ENCODE measurements at regions not wholly inside any gene's neighbourhood (a gene's known extent, or its start where the extent isn't known, plus 50 kb on each side); places are given as distances from the start of the nearest gene placed in this dataset.

DNA sequence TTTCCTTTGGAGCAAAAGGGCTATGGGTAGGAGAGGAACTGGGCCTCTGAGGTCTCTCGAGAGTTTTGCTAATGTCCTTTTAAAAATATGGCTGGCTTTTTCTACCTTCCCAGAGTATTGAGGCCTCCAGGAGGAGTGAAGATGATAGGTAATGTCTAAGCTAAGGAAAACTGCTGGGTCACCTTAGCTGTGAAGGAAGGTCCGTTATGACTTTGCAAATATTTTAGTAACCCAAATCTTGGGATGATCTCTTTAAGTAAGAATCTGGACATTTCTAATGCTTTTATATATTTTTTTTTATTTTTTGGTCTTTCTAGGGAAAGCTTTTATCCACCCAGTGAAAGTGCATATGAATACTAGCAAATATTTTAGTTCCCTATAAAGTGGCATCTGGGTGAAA lies 60.9 kb upstream of the SYN3 start:
- Histone ChIP-seq H3K4me1 (peaks cover 0 to 10% (median 7%) of the 10 kb centered on the region in 10 experiments; a peak in 13 of 20 replicates), H3K27ac (no peak overlapping the region), H3K9me3 (replicated peaks in 1 of 11) (peaks cover 3 to 32% (median 16%) of the 10 kb centered on the region in 11 experiments; a peak in 17 of 22 replicates), H4K20me1 (no peaks in the 10 kb centered on the region), H3K9ac (no peak overlapping the region), H3K4me2 (no peak overlapping the region), H3K36me3 (no peaks in the 10 kb centered on the region), H3K27me3 (no peaks in the 10 kb centered on the region), H3K4me3 (no peak overlapping the region)
- TF ChIP-seq Cebpa-rat (IDR thresholded peaks at IDR 0.05), result no peak

DNA sequence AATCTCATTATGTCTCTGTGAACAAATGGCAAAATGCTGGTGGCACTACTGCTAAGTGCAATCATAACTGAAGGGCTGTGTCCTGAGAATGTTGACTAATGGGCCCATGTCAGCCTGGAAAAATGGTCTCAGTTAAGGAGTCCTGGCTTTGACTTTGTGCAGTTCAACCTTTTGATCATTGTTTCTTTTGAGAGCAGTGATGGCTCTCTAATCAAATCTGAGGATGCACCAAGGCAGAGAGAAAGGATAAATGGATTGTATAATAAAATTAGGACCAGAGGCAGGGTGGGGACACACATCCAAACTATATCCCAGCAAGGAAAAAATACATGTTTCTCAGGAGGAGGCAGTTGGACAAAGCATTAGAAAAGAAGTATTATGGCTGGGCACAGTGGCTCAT lies 59.6 kb upstream of the SYN3 start:
- H3K27me3 ChIP-seq, result no peaks in the 10 kb centered on the region
- no peaks in the 10 kb centered on the region for H4K20me1 ChIP-seq
- no peak overlapping the region for H3K9ac ChIP-seq
- peaks cover 0 to 24% (median 9%) of the 10 kb centered on the region in 11 experiments; a peak in 13 of 22 replicates for H3K9me3 ChIP-seq (replicated peaks in 1 of 11)
- no peak overlapping the region for H3K4me3 ChIP-seq
- no peak overlapping the region for H3K27ac ChIP-seq
- no peaks in the 10 kb centered on the region for H3K36me3 ChIP-seq
- H3K4me1 ChIP-seq, result peaks cover 7 to 21% (median 10%) of the 10 kb centered on the region in 10 experiments
- H3K4me2 ChIP-seq, result no peak overlapping the region
- TF ChIP-seq Cebpa-rat (IDR thresholded peaks at IDR 0.05), result no peak

DNA sequence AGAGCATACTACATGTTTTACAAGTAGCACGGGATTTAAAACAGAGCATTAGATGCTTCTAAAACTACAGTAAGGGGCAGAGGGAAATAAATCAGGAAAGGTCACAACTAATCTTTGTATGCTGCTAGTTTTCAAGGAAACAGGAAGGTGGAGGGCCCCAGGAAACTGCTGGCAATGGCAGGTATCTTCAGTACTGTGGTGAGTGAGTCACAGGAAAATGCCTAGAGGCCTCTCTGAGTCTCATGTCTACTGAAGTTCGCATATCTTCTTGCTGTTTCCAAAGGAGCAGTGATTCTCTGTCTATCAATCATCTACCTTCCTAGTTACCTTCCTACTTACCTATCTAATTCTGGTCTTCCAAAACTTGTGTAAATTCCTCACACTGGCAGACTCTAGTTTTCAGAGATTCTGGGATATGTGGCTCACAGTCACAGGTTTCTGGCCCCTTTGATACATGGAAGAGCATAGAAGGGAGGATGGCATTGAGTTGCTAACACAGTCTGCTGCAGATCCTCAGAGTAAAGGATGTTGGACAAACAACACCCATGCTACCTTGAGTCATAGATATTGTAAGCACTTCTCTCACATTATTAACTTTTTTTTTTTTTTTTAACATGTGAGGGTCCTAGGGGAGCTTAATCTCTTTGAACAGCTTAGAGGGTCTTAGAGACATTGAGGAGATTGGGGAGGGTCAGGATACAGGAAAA lies 58.8 kb upstream of the SYN3 start:
- no peak for TF ChIP-seq Cebpa-rat (IDR thresholded peaks at IDR 0.05)
- peaks cover 0 to 17% (median 3%) of the 10 kb centered on the region in 11 experiments; a peak in 9 of 22 replicates for H3K9me3 ChIP-seq (replicated peaks in 1 of 11)
- no peaks in the 10 kb centered on the region for H3K27me3 ChIP-seq
- no peaks in the 10 kb centered on the region for H4K20me1 ChIP-seq
- no peaks in the 10 kb centered on the region for H3K36me3 ChIP-seq
- peak overlapping the region in 6 of 11 experiments; percentile 0 to 27 (median 16); a peak in 8 of 22 replicates for H3K4me2 ChIP-seq
- H3K4me3 ChIP-seq, result no peak overlapping the region
- no peak overlapping the region for H3K27ac ChIP-seq
- peaks cover 7 to 30% (median 18%) of the 10 kb centered on the region in 10 experiments for H3K4me1 ChIP-seq
- H3K9ac ChIP-seq, result no peak overlapping the region

DNA sequence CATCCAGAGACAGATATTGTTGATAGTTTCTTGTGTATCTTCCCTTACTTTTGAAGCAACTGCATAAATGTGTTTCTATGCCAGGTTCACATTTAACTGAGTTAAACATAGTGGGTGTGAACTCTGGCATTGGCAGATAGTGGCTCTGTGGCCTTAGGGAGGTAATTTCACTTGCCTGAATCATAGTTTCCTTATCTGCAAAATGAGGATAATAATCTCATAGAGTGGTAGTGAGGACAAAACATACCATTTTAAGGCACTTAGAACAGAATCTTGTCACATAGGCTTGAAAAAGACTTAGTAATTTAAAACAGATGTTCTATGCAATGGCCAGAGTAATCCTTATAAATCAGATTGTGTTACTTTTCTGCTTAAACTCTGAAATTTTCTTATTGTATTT lies 56.4 kb upstream of the SYN3 start:
- TF ChIP-seq Cebpa-rat (IDR thresholded peaks at IDR 0.05), result no peak

DNA sequence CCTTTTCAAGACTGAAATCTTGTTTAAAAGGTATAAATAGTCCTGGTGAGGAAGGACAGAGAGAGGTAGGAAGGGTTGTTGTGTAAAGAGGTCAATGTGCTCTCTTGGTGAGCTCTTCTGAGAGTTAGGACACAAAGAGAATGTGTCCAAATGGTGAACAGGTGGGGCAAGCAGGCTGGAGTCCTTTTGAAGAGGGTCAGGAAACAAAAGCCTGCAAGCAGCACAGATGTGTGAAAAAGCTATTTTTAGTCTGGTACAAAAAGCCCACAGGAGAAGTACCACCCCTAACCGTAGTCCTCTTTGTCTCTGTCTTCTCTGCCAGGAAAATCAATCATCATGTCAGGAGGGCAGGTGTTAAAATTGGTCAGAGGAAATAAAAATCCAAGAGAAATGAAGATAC lies 54.4 kb upstream of the SYN3 start:
- TF ChIP-seq Cebpa-rat (IDR thresholded peaks at IDR 0.05), result no peak
- H3K27me3 ChIP-seq, result no peaks in the 10 kb centered on the region
- H3K36me3 ChIP-seq, result no peaks in the 10 kb centered on the region
- peaks cover 0 to 12% (median 3%) of the 10 kb centered on the region in 11 experiments; a peak in 8 of 22 replicates for H3K9me3 ChIP-seq (replicated peaks in 1 of 11)
- H3K4me3 ChIP-seq, result 0 out of 20 replicates have a peak overlapping the region, but pooled peaks of 1 of the 10 experiments have one; percentile 26
- no peaks in the 10 kb centered on the region for H4K20me1 ChIP-seq
- peaks cover 7 to 57% (median 33%) of the 10 kb centered on the region in 10 experiments for H3K4me1 ChIP-seq
- peak overlapping the region in 2 of 11 experiments; percentile 9 to 12; a peak in 2 of 22 replicates for H3K27ac ChIP-seq
- peak overlapping the region in 10 of 11 experiments; percentile 29 to 87 (median 58); a peak in 18 of 22 replicates for H3K4me2 ChIP-seq
- H3K9ac ChIP-seq, result peak overlapping the region in 1 of 11 experiments; percentile 2; a peak in 1 of 22 replicates

More for the DNA sequence above, 56.4 kb upstream of the SYN3 start:
- H3K9ac ChIP-seq, result no peak overlapping the region
- H4K20me1 ChIP-seq, result no peaks in the 10 kb centered on the region
- H3K4me1 ChIP-seq, result peaks cover 7 to 53% (median 33%) of the 10 kb centered on the region in 10 experiments
- H3K4me3 ChIP-seq, result no peak overlapping the region
- peaks cover 0 to 12% (median 3%) of the 10 kb centered on the region in 11 experiments; a peak in 8 of 22 replicates for H3K9me3 ChIP-seq (replicated peaks in 1 of 11)
- no peak overlapping the region; a peak in 1 of 22 replicates for H3K4me2 ChIP-seq
- H3K36me3 ChIP-seq, result no peaks in the 10 kb centered on the region
- no peaks in the 10 kb centered on the region for H3K27me3 ChIP-seq
- no peak overlapping the region for H3K27ac ChIP-seq

DNA sequence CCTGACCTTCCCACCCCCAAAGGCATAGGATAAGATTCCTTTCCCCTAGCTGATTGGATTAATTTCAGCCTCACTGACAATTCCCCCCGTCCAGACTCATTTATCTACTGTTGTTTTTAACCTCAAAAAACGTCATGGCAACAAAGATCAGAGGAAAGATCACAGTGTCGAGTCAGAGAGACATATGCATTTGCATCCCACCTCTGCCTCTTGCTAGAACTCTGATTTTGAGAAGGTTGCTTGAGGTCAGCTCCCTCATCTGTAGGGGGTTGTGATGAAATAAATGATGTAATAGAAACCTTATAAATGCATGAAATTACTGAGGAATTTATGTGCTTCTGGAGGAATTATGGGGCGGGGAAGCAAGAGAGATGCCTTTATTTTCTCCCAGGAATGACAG lies 53.3 kb upstream of the SYN3 start:
- H3K27me3 ChIP-seq, result no peaks in the 10 kb centered on the region
- H3K4me1 ChIP-seq, result peaks cover under 1 to 50% (median 33%) of the 10 kb centered on the region in 10 experiments; a peak in 18 of 20 replicates
- H4K20me1 ChIP-seq, result no peaks in the 10 kb centered on the region
- no peak overlapping the region for H3K9ac ChIP-seq
- H3K9me3 ChIP-seq (replicated peaks in 1 of 11), result peaks cover 0 to 12% (median 3%) of the 10 kb centered on the region in 11 experiments; a peak in 8 of 22 replicates
- no peaks in the 10 kb centered on the region for H3K36me3 ChIP-seq
- H3K4me2 ChIP-seq, result peak overlapping the region in 7 of 11 experiments; percentile 33 to 87 (median 67); a peak in 13 of 22 replicates
- H3K4me3 ChIP-seq, result no peak overlapping the region
- TF ChIP-seq Cebpa-rat (IDR thresholded peaks at IDR 0.05), result no peak
- peak overlapping the region in 1 of 11 experiments; percentile 9; a peak in 1 of 22 replicates for H3K27ac ChIP-seq

- Histone ChIP-seq H3K4me1 (peaks cover 7 to 51% (median 38%) of the 10 kb centered on the region in 10 experiments), H3K27ac (no peak overlapping the region), H3K4me3 (no peak overlapping the region), H3K9ac (no peak overlapping the region; a peak in 1 of 22 replicates), H3K27me3 (no peaks in the 10 kb centered on the region), H3K4me2 (peak overlapping the region in 6 of 11 experiments; percentile 6 to 87 (median 68); a peak in 8 of 22 replicates), H3K9me3 (replicated peaks in 1 of 11) (peaks cover 0 to 7% (median 0%) of the 10 kb centered on the region in 11 experiments; a peak in 6 of 22 replicates), H4K20me1 (no peaks in the 10 kb centered on the region), H3K36me3 (no peaks in the 10 kb centered on the region)
- TF ChIP-seq Cebpa-rat (IDR thresholded peaks at IDR 0.05), result no peak
These were observed 52.5 kb upstream of the SYN3 start for GRCh38 chr22:33110562-33111163.

- Histone ChIP-seq H3K9ac (no peak overlapping the region), H3K4me1 (peaks cover 16 to 57% (median 43%) of the 10 kb centered on the region in 10 experiments), H3K27ac (no peak overlapping the region), H3K9me3 (replicated peaks in 1 of 11) (no peaks in the 10 kb centered on the region), H3K27me3 (no peaks in the 10 kb centered on the region), H4K20me1 (no peaks in the 10 kb centered on the region), H3K4me2 (peak overlapping the region in 2 of 11 experiments; percentile 9 to 72; a peak in 2 of 22 replicates), H3K4me3 (no peak overlapping the region), H3K36me3 (no peaks in the 10 kb centered on the region)
- TF ChIP-seq Cebpa-rat (IDR thresholded peaks at IDR 0.05), result no peak
These were observed 51.6 kb upstream of the SYN3 start for GRCh38 chr22:33109514-33110430.

Measured in BLaER1 treated with 17β-estradiol and CSF1 and Interleukin-3, amounts not matched to agents 10 nM and 100 nM (cell line).